H9 (cell line): ENCODE measurements at regions not wholly inside any gene's neighbourhood (a gene's known extent, or its start where the extent isn't known, plus 50 kb on each side); places are given as distances from the start of the nearest gene placed in this dataset.

Experiments used
- DNase-seq: peaks from one replicate; pipeline ENCODE4 v3.0.0-alpha.2; 2017
- H2AFZ ChIP-seq: one replicate; pipeline ENCODE4 v1.6.1; 2013; ENCODE audit warnings: mild to moderate bottlenecking, low read length, control low read depth, moderate library complexity
- H2AK5ac ChIP-seq: 2 replicates; pipeline ENCODE4 v1.6.1; 2013; ENCODE audit warnings: low read length, control low read depth, mixed read lengths; ENCODE audit not compliant: insufficient read length
- H2BK120ac ChIP-seq: one replicate; pipeline ENCODE4 v1.6.1; 2013; ENCODE audit warnings: low read depth, mild to moderate bottlenecking, low read length, control low read depth, inconsistent platforms; ENCODE audit not compliant: poor library complexity, severe bottlenecking
- H2BK12ac ChIP-seq: 2 replicates; pipeline ENCODE4 v1.6.1; 2013; ENCODE audit warnings: low read length, control low read depth, mixed read lengths, low read depth; ENCODE audit not compliant: insufficient read length
- H2BK15ac ChIP-seq: 2 replicates; pipeline ENCODE4 v1.6.1; 2013; ENCODE audit warnings: low read depth, low read length, control low read depth
- H2BK20ac ChIP-seq: one replicate; pipeline ENCODE4 v1.6.1; 2013; ENCODE audit warnings: low read depth, mild to moderate bottlenecking, low read length, control low read depth, inconsistent platforms; ENCODE audit not compliant: poor library complexity, severe bottlenecking
- H2BK5ac ChIP-seq: 2 replicates; pipeline ENCODE4 v1.6.1; 2013; ENCODE audit warnings: low read length, control low read depth, mixed read lengths; ENCODE audit not compliant: insufficient read length
- H3K14ac ChIP-seq: 2 replicates; pipeline ENCODE4 v1.6.1; 2013; ENCODE audit warnings: low read length, control low read depth; ENCODE audit not compliant: insufficient read depth
- H3K18ac ChIP-seq: 2 replicates; pipeline ENCODE4 v1.6.1; 2013; ENCODE audit warnings: low read depth, mild to moderate bottlenecking, mixed read lengths, low read length, control low read depth; ENCODE audit not compliant: insufficient read length
- H3K23ac ChIP-seq: 2 replicates; pipeline ENCODE4 v1.6.1; 2013; ENCODE audit warnings: low read length, control low read depth, mixed read lengths, low read depth; ENCODE audit not compliant: insufficient read length
- H3K23me2 ChIP-seq: 2 replicates; pipeline ENCODE4 v1.6.1; 2013; ENCODE audit warnings: low read depth, mild to moderate bottlenecking, mixed read lengths, low read length, control low read depth; ENCODE audit not compliant: insufficient read length, poor library complexity, severe bottlenecking
- H3K27ac ChIP-seq: 2 replicates; pipeline ENCODE4 v1.5.1; 2013; ENCODE audit warnings: low read length, control low read depth, mixed read lengths, low read depth; ENCODE audit not compliant: insufficient read length
- H3K27me3 ChIP-seq: 2 replicates; pipeline ENCODE4 v1.6.1; 2013; ENCODE audit warnings: low read length, control low read depth, inconsistent platforms; ENCODE audit not compliant: insufficient read depth
- H3K4ac ChIP-seq: 2 replicates; pipeline ENCODE4 v1.6.1; 2013; ENCODE audit warnings: low read depth, mild to moderate bottlenecking, control low read depth, inconsistent platforms, low read length, moderate library complexity
- H3K4me1 ChIP-seq: 2 replicates; pipeline ENCODE4 v1.6.1; 2013; ENCODE audit warnings: low read length, control low read depth, inconsistent platforms; ENCODE audit not compliant: insufficient read depth
- H3K4me2 ChIP-seq: 2 replicates; pipeline ENCODE4 v1.6.1; 2013; ENCODE audit warnings: low read length, control low read depth, mixed read lengths; ENCODE audit not compliant: insufficient read length, insufficient read depth
- H3K56ac ChIP-seq: 2 replicates; pipeline ENCODE4 v1.6.1; 2013; ENCODE audit warnings: low read depth, mild to moderate bottlenecking, mixed read lengths, low read length, control low read depth; ENCODE audit not compliant: insufficient read length
- H3K79me1 ChIP-seq: 2 replicates; pipeline ENCODE4 v1.6.1; 2013; ENCODE audit warnings: low read depth, mild to moderate bottlenecking, moderate library complexity, low read length, control low read depth, inconsistent platforms; ENCODE audit not compliant: insufficient read depth, poor library complexity, severe bottlenecking
- H3K79me2 ChIP-seq: 2 replicates; pipeline ENCODE4 v1.6.1; 2013; ENCODE audit warnings: low read length, control low read depth, inconsistent platforms; ENCODE audit not compliant: insufficient read depth
- H3K9ac ChIP-seq: 2 replicates; pipeline ENCODE4 v1.6.1; 2013; ENCODE audit warnings: low read length, control low read depth, mixed read lengths; ENCODE audit not compliant: insufficient read length; ENCODE audit errors: extremely low read depth
- H3K9me3 ChIP-seq: one replicate; pipeline ENCODE4 v1.6.1; 2013; ENCODE audit warnings: low read depth, low read length, inconsistent platforms; ENCODE audit not compliant: control insufficient read depth
- H3T11ph ChIP-seq: one replicate; pipeline ENCODE4 v1.6.1; 2013; ENCODE audit warnings: mild to moderate bottlenecking, low read length, control low read depth, inconsistent platforms
- H4K20me1 ChIP-seq: one replicate; pipeline ENCODE4 v1.6.1; 2013; ENCODE audit not compliant: control insufficient read depth, insufficient read length, insufficient read depth
- H4K5ac ChIP-seq: 2 replicates; pipeline ENCODE4 v1.6.1; 2013; ENCODE audit warnings: low read depth, mild to moderate bottlenecking, mixed read lengths, low read length, control low read depth; ENCODE audit not compliant: insufficient read length
- H4K8ac ChIP-seq: replicated peaks from 2 replicates; pipeline ENCODE4 v1.6.1; 2013; ENCODE audit warnings: low read length, control low read depth, mixed read lengths, low read depth; ENCODE audit not compliant: insufficient read length
- H4K91ac ChIP-seq: 2 replicates; pipeline ENCODE4 v1.6.1; 2013; ENCODE audit warnings: low read depth, mild to moderate bottlenecking, moderate library complexity, mixed read lengths, low read length, control low read depth; ENCODE audit not compliant: insufficient read length
- H3K27ac Mint-ChIP-seq, 3 experiments: 2 replicates in 2 of 3; 3 replicates in 1 of 3; pipeline ENCODE4 v1.8.0; 2020 to 2021; ENCODE audit warnings: mixed read lengths in 3 of 3, mild to moderate bottlenecking in 1 of 3, moderate library complexity in 1 of 3
- H3K27me3 Mint-ChIP-seq: 2 replicates; pipeline ENCODE4 v1.8.0; 2021; ENCODE audit warnings: low read depth, mild to moderate bottlenecking, moderate library complexity, mixed read lengths
- H3K36me3 Mint-ChIP-seq, 3 experiments: 2 replicates in 2 of 3; 3 replicates in 1 of 3; pipeline ENCODE4 v1.8.0; 2020 to 2021; ENCODE audit warnings: low read depth in 3 of 3, mixed read lengths in 3 of 3; ENCODE audit not compliant: insufficient read depth in 1 of 3
- H3K4me1 Mint-ChIP-seq, 2 experiments: 2 replicates each; pipeline ENCODE4 v1.8.0; 2020; ENCODE audit warnings: mixed read lengths in 2 of 2
- H3K4me3 Mint-ChIP-seq, 2 experiments: 2 replicates in 1 of 2; 3 replicates in 1 of 2; pipeline ENCODE4 v1.8.0; 2020 to 2021; ENCODE audit warnings: mild to moderate bottlenecking in 2 of 2, mixed read lengths in 2 of 2, moderate library complexity in 1 of 2
- H3K9me3 Mint-ChIP-seq, 2 experiments: 2 replicates in 1 of 2; 3 replicates in 1 of 2; pipeline ENCODE4 v1.8.0; 2020; ENCODE audit warnings: mild to moderate bottlenecking in 2 of 2, mixed read lengths in 2 of 2, moderate library complexity in 1 of 2
- CTCF ChIP-seq: fragments of 200-600 bp; sonication (generic); conservative IDR thresholded peaks from 3 replicates; pipeline ENCODE4 v1.8.0; 2021; ENCODE audit warnings: antibody characterized with exemption, mild to moderate bottlenecking
- WGBS: extraction: QIAGEN DNeasy Blood & Tissue Kit; methylation state at CpG from one replicate; pipeline ENCODE4 v1.1.7; 2013; ENCODE audit warnings: missing lambda C conversion rate, low lambda C conversion rate, mixed read lengths; ENCODE audit not compliant: insufficient read length; ENCODE audit errors: extremely low coverage; 5-methylcytosine and 5-hydroxymethylcytosine counted together

GRCh38 chr17:71500761-71501555 lies 619.9 kb upstream of the SOX9 start:
- no peaks in the 10 kb centered on the region; the same call in 1 of the 2 replicates for H3K27me3 Mint-ChIP-seq
- WGBS, result no CpG with 5 or more reads among the region's 3 CpGs
- H3K9ac ChIP-seq, result no peak overlapping the region
- H3K9me3 ChIP-seq, result no peaks in the 10 kb centered on the region
- no peaks in the 10 kb centered on the region for H3K79me1 ChIP-seq
- H3K79me2 ChIP-seq, result no peaks in the 10 kb centered on the region
- no peak overlapping the region for H2AFZ ChIP-seq
- no peak for TF ChIP-seq CTCF
- no peak overlapping the region for H3K4me2 ChIP-seq
- no peak overlapping the region for H4K5ac ChIP-seq
- no peak overlapping the region for H2BK15ac ChIP-seq
- no peak overlapping the region for H4K8ac ChIP-seq
- no peak overlapping the region for H4K91ac ChIP-seq
- H3K27ac Mint-ChIP-seq, result no peak overlapping the region
- no peak overlapping the region for H2AK5ac ChIP-seq
- H3T11ph ChIP-seq, result no peak overlapping the region
- H3K14ac ChIP-seq, result no peak overlapping the region
- H3K18ac ChIP-seq, result no peak overlapping the region
- H3K27me3 ChIP-seq, result no peaks in the 10 kb centered on the region
- H3K9me3 Mint-ChIP-seq, result no peaks in the 10 kb centered on the region
- DNase-seq, result no peak
- peaks cover 7% of the 10 kb centered on the region in 2 experiments for H3K4me1 Mint-ChIP-seq
- no peak overlapping the region for H3K27ac ChIP-seq
- no peak overlapping the region for H3K56ac ChIP-seq
- no peak overlapping the region for H3K4me3 Mint-ChIP-seq
- H2BK20ac ChIP-seq, result no peak overlapping the region
- no peaks in the 10 kb centered on the region for H3K36me3 Mint-ChIP-seq
- no peak overlapping the region for H3K4ac ChIP-seq
- no peak overlapping the region for H2BK12ac ChIP-seq
- H2BK120ac ChIP-seq, result no peak overlapping the region
- H3K4me1 ChIP-seq, result no peaks in the 10 kb centered on the region
- no peaks in the 10 kb centered on the region for H3K23me2 ChIP-seq
- no peak overlapping the region for H3K23ac ChIP-seq
- no peaks in the 10 kb centered on the region for H4K20me1 ChIP-seq
- H2BK5ac ChIP-seq, result no peak overlapping the region
